CD14-positive monocyte (primary cell): ENCODE measurements at regions not wholly inside any gene's neighbourhood (a gene's known extent, or its start where the extent isn't known, plus 50 kb on each side); places are given as distances from the start of the nearest gene placed in this dataset.
A peak's percentile ranks its signal among the peaks of the same experiment; 100 is the strongest.
"Not testable (repeated sequence)": the region's sequence is repeated elsewhere in the genome, so short reads cannot be mapped to it uniquely, and the experiment has no call there.

Experiments used
- DNase-seq, 3 donors: peaks; one replicate each; pipeline ENCODE4 v3.0.0-alpha.2; 2011 to 2022
- H2AFZ ChIP-seq: 2 replicates; pipeline ENCODE4 v1.6.0; 2012; ENCODE audit warnings: mild to moderate bottlenecking, low read depth, low read length, inconsistent platforms; ENCODE audit not compliant: insufficient read depth, poor library complexity, severe bottlenecking
- H3K27ac ChIP-seq, 2 donors: 1 replicate in 1 of 2; 2 replicates in 1 of 2; pipeline ENCODE4 v1.5.1; 2012 to 2013; ENCODE audit warnings: low read length in 2 of 2, control low read depth in 1 of 2, inconsistent platforms in 1 of 2, low read depth in 1 of 2, mild to moderate bottlenecking in 1 of 2
- H3K27me3 ChIP-seq, 2 donors: one replicate each; pipeline versions ENCODE4 v1.6.0 to v1.6.1; 2011 to 2013; ENCODE audit warnings: low read length in 2 of 2; ENCODE audit not compliant: control insufficient read depth in 2 of 2, insufficient read depth in 2 of 2
- H3K36me3 ChIP-seq, 2 donors: replicated peaks in 1 of 2; 1 replicate in 1 of 2; 2 replicates in 1 of 2; pipeline versions ENCODE4 v1.5.1 to v1.6.1; 2012 to 2013; ENCODE audit warnings: low read length in 2 of 2, control low read depth in 1 of 2, inconsistent platforms in 1 of 2, mild to moderate bottlenecking in 1 of 2; ENCODE audit not compliant: insufficient read depth in 2 of 2, control insufficient read depth in 1 of 2
- H3K4me1 ChIP-seq, 2 donors: 1 replicate in 1 of 2; 2 replicates in 1 of 2; pipeline versions ENCODE4 v1.5.1 to v1.6.1; 2012 to 2013; ENCODE audit warnings: low read length in 2 of 2, control low read depth in 1 of 2, inconsistent platforms in 1 of 2, mild to moderate bottlenecking in 1 of 2, moderate library complexity in 1 of 2; ENCODE audit not compliant: insufficient read depth in 2 of 2, control insufficient read depth in 1 of 2
- H3K4me2 ChIP-seq: replicated peaks from 2 replicates; pipeline ENCODE3; 2012; ENCODE audit warnings: low read length, moderate library complexity, mild to moderate bottlenecking; ENCODE audit not compliant: poor library complexity, severe bottlenecking; ENCODE audit errors: extremely low read depth
- H3K4me3 ChIP-seq, 3 experiments: fragments of 200-600 bp in 1 of 3; sonication (generic) in 1 of 3; replicated peaks in 1 of 3; 1 replicate in 2 of 3; 2 replicates in 1 of 3; pipeline ENCODE4 v1.5.1; 2011 to 2013; ENCODE audit warnings: low read length in 3 of 3, mild to moderate bottlenecking in 3 of 3, control low read depth in 2 of 3, low read depth in 2 of 3, inconsistent platforms in 1 of 3, moderate library complexity in 1 of 3
- H3K79me2 ChIP-seq: 2 replicates; pipeline ENCODE4 v1.6.0; 2012; ENCODE audit warnings: mild to moderate bottlenecking, control low read depth, inconsistent platforms, low read length, moderate library complexity; ENCODE audit not compliant: insufficient read depth
- H3K9ac ChIP-seq: 2 replicates; pipeline ENCODE4 v1.6.0; 2017; ENCODE audit warnings: low read length, mild to moderate bottlenecking; ENCODE audit not compliant: insufficient read depth, poor library complexity, severe bottlenecking
- H3K9me3 ChIP-seq, 2 donors: replicated peaks in 1 of 2; 1 replicate in 1 of 2; 2 replicates in 1 of 2; pipeline versions ENCODE4 v1.5.1 to v1.6.1; 2012 to 2013; ENCODE audit warnings: low read length in 2 of 2, control low read depth in 1 of 2; ENCODE audit not compliant: control insufficient read depth in 1 of 2, insufficient read depth in 1 of 2
- H4K20me1 ChIP-seq: 2 replicates; pipeline ENCODE4 v1.6.0; 2012; ENCODE audit warnings: mild to moderate bottlenecking, low read length, control low read depth, moderate library complexity; ENCODE audit not compliant: insufficient read depth
- H3K27ac Mint-ChIP-seq, 7 donors: one replicate each; pipeline ENCODE4 v1.8.0; 2020; ENCODE audit warnings: mild to moderate bottlenecking in 7 of 7, mixed read lengths in 7 of 7, moderate library complexity in 6 of 7, inconsistent platforms in 2 of 7
- H3K27me3 Mint-ChIP-seq, 3 donors: one replicate each; pipeline ENCODE4 v1.8.0; 2021 to 2022; ENCODE audit warnings: low read depth in 3 of 3, mild to moderate bottlenecking in 3 of 3, mixed read lengths in 3 of 3, moderate library complexity in 3 of 3, inconsistent platforms in 1 of 3
- H3K36me3 Mint-ChIP-seq, 2 donors: one replicate each; pipeline ENCODE4 v1.8.0; 2020; ENCODE audit warnings: mixed read lengths in 2 of 2, inconsistent platforms in 1 of 2, mild to moderate bottlenecking in 1 of 2
- H3K4me1 Mint-ChIP-seq: one replicate; pipeline ENCODE4 v1.8.0; 2020; ENCODE audit warnings: mild to moderate bottlenecking, mixed read lengths
- H3K4me3 Mint-ChIP-seq, 2 donors: one replicate each; pipeline ENCODE4 v1.8.0; 2020; ENCODE audit warnings: mild to moderate bottlenecking in 2 of 2, mixed read lengths in 2 of 2, moderate library complexity in 1 of 2
- H3K9me3 Mint-ChIP-seq, 7 donors: one replicate each; pipeline ENCODE4 v1.8.0; 2020 to 2022; ENCODE audit warnings: mixed read lengths in 7 of 7, mild to moderate bottlenecking in 6 of 7, moderate library complexity in 6 of 7, inconsistent platforms in 2 of 7
- WGBS: methylation state at CpG from one replicate; pipeline ENCODE4 v1.1.5; 2013; ENCODE audit warnings: missing lambda C conversion rate; ENCODE audit not compliant: insufficient coverage; 5-methylcytosine and 5-hydroxymethylcytosine counted together
- intact Hi-C, 2 donors: fragments of 100-400 bp; cut with micrococcal nuclease; formaldehyde crosslinking; loops; one replicate each; pipeline versions ENCODE4 v1.15.0 to v1.15.1; 2023
- TF ChIP-seq, protein P1 (sequence below): fragments of 200-600 bp; IDR thresholded peaks from one replicate; pipeline ENCODE4 v1.8.0; 2022; ENCODE audit warnings: antibody characterized with exemption, mild to moderate bottlenecking

DNA sequence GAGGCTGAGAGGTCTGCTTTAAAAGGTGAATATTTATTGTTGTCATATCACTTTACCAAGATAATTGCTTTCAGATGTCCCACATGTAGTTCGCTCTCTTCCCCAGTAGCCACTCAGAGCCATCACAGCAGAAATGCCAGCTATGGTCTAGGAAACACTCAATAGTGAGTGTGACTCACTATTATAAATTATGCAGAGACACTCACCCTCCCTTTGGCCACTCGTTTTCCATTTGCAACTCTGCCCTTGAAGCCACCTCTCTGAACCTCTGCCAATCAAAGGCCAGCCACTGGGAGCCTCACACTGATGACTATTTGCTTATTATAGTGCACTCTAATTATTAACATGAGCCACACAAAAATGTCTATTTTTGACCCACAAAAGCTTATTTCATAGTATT, 328.1 kb upstream of the ATP10A start:
- peaks cover 0 to 2% (median 0%) of the 10 kb centered on the region in 3 donors for H3K27me3 Mint-ChIP-seq
- Histone ChIP-seq H3K36me3 (no peaks in the 10 kb centered on the region), H3K27ac (no peak overlapping the region), H3K4me1 (no peaks in the 10 kb centered on the region), H3K79me2 (no peaks in the 10 kb centered on the region), H2AFZ (no peak overlapping the region), H3K9ac (no peak overlapping the region), H3K9me3 (peaks cover 6 to 10% of the 10 kb centered on the region in 2 donors), H4K20me1 (no peaks in the 10 kb centered on the region), H3K4me3 (no peak overlapping the region), H3K4me2 (no peak overlapping the region), H3K27me3 (no peaks in the 10 kb centered on the region)
- H3K4me1 Mint-ChIP-seq, result no peaks in the 10 kb centered on the region
- DNase-seq, result no peak
- no peak overlapping the region for H3K4me3 Mint-ChIP-seq
- H3K36me3 Mint-ChIP-seq, result no peaks in the 10 kb centered on the region
- TF ChIP-seq, protein P1, sequence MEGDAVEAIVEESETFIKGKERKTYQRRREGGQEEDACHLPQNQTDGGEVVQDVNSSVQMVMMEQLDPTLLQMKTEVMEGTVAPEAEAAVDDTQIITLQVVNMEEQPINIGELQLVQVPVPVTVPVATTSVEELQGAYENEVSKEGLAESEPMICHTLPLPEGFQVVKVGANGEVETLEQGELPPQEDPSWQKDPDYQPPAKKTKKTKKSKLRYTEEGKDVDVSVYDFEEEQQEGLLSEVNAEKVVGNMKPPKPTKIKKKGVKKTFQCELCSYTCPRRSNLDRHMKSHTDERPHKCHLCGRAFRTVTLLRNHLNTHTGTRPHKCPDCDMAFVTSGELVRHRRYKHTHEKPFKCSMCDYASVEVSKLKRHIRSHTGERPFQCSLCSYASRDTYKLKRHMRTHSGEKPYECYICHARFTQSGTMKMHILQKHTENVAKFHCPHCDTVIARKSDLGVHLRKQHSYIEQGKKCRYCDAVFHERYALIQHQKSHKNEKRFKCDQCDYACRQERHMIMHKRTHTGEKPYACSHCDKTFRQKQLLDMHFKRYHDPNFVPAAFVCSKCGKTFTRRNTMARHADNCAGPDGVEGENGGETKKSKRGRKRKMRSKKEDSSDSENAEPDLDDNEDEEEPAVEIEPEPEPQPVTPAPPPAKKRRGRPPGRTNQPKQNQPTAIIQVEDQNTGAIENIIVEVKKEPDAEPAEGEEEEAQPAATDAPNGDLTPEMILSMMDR, result no peak
- H3K27ac Mint-ChIP-seq, result peak overlapping the region in 1 of 7 donors; percentile 30
- intact Hi-C loops, result no loop called here
- peaks cover 1 to 15% (median 5%) of the 10 kb centered on the region in 7 donors for H3K9me3 Mint-ChIP-seq
- 70% methylated on average over 2 of the region's 2 CpGs for WGBS

- peaks cover 2 to 15% (median 5%) of the 10 kb centered on the region in 7 donors for H3K9me3 Mint-ChIP-seq
- H2AFZ ChIP-seq, H3K27me3 Mint-ChIP-seq, H3K4me1 ChIP-seq, H3K27me3 ChIP-seq, H3K36me3 Mint-ChIP-seq, H3K27ac ChIP-seq, H3K36me3 ChIP-seq, H3K79me2 ChIP-seq, intact Hi-C loops, H3K4me3 ChIP-seq, DNase-seq, H4K20me1 ChIP-seq, H3K4me2 ChIP-seq, H3K9ac ChIP-seq, H3K27ac Mint-ChIP-seq, H3K4me1 Mint-ChIP-seq, H3K4me3 Mint-ChIP-seq: not testable (repeated sequence)
- H3K9me3 ChIP-seq, result peaks cover 6 to 14% of the 10 kb centered on the region in 2 donors
- WGBS, result 93% methylated on average over 8 of the region's 10 CpGs
These were observed 323.0 kb upstream of the ATP10A start for GRCh38 chr15:26186138-26186537.
